ENCODE measurements at regions not wholly inside any gene's neighbourhood (a gene's known extent, or its start where the extent isn't known, plus 50 kb on each side); places are given as distances from the start of the nearest gene placed in this dataset.

DNA sequence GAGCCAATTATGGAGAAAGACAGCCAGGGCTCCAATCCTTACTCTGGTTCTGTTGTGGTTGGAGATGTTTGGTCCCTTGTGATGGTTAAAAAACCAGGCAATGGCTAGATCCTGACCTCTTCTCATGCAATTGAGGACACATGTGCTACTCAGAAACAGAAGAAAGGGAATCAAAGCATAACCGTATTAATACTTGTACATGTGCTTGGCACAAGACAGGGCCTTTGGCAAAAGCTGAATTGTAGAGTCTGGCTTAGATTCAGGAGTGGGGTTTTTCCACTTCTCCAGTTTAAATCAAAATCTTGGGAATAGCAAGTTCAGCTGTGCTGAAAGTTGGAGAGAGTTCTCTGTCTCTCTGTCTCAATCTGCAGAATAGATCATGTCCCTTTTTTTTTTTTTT is 80.1 kb upstream of the E2F8 start:
- no peak for DNase-seq

- DNase-seq: no peak
Measured at GRCh38 chr11:19316434-19316833, 75.7 kb upstream of the E2F8 start.

- DNase-seq: no peak
Measured at GRCh38 chr11:19315511-19315910, 74.8 kb upstream of the E2F8 start.

GRCh38 chr11:19313140-19313539 is 72.4 kb upstream of the E2F8 start:
- no peak for DNase-seq

DNA sequence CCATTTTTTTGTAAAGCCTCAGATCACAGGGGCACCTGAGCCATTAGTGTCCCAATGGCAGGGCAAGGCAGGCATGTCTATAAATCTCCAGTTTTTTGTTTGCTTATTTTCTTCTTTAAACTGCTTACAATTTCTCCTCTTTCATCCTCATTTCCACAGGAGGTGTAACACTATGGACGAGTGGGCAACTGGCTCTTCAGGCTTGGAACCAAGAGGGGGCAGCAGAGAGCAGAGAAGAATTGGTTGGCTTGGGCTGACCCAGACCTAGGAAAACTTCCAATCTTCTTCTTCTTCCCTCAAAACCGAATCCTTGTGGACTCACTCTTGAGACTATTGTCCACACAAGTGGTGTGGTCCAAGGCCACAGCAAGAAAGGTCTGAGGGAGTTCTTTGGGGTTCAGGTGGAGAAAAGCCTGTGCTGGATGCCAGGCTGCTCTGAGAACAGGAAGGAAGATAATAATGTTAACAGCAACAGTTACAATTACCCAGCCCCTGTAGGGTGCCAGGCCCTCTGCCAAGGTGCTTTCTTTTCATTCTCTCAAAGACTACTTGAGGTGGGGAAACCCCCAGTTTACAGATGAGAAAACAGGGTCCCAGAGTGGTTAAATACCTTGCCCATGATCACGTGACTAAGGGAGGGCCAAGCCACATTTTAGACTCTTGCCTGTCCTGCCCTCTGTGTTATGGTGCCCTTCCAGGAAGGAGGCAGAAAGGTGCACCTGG is 70.7 kb upstream of the E2F8 start:
- peak; percentile 27 for DNase-seq

- no peak for DNase-seq
Measured at GRCh38 chr11:19307498-19307897, 66.8 kb upstream of the E2F8 start.

- no peak for DNase-seq
Measured at GRCh38 chr11:19306179-19306944, 65.6 kb upstream of the E2F8 start.

GRCh38 chr11:19301361-19301760 is 60.6 kb upstream of the E2F8 start:
- no peak for DNase-seq

- no peak for DNase-seq
Measured at GRCh38 chr11:19294444-19294843, 53.7 kb upstream of the E2F8 start.

DNA sequence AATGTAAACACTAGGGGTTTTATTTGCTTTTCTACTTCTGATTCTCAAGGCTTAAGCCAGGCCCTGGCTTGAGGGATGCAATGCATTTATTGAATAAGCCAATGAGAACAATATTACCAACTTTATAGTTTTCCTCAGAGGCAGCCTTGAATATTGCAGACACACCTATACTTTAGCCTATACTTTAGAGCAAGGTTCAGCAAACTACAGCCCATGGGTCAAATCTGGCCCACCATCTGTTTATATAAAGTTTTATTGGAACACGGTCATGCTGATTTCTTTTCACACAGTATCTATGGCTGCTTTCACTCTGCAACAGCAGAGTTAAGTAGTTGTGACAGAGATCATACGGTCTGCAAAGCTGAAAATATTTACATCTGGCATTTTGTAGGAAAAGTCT is 50.3 kb upstream of the E2F8 start:
- DNase-seq: no peak
